Astrocyte of the cerebellum (primary cell): ENCODE measurements at regions not wholly inside any gene's neighbourhood (a gene's known extent, or its start where the extent isn't known, plus 50 kb on each side); places are given as distances from the start of the nearest gene placed in this dataset.

Experiments
- DNase-seq: peaks from one replicate; pipeline ENCODE4 v3.0.0-alpha.2; 2011; ENCODE audit warnings: low read depth
- H3K4me3 ChIP-seq: 2 replicates; pipeline ENCODE4 v1.5.1; 2011; ENCODE audit warnings: mild to moderate bottlenecking, low read depth, low read length, moderate library complexity
- CTCF ChIP-seq: IDR thresholded peaks from 2 replicates; pipeline ENCODE4 v1.5.1; 2012; ENCODE audit warnings: low read length, low read depth, moderate library complexity, mild to moderate bottlenecking; ENCODE audit errors: missing control alignments
- in situ Hi-C: cut with HindIII; loops from 2 replicates; pipeline ENCODE4 v1.10.0; 2017; ENCODE audit warnings: low sequenced_read_pairs

- TF ChIP-seq CTCF = no peak
- in situ Hi-C loops = no loop called here
- no peak overlapping the region for H3K4me3 ChIP-seq
- no peak for DNase-seq
Observed at GRCh38 chr14:80005561-80005960, 205.7 kb downstream of the DIO2 start.

- in situ Hi-C loops = no loop called here
- no peak for TF ChIP-seq CTCF
- no peak for DNase-seq
- H3K4me3 ChIP-seq = no peak overlapping the region
Observed at GRCh38 chr14:80004871-80005270, 206.4 kb downstream of the DIO2 start.

GRCh38 chr14:80003138-80003537 is 208.2 kb downstream of the DIO2 start:
- H3K4me3 ChIP-seq = no peak overlapping the region
- DNase-seq = no peak
- in situ Hi-C loops = no loop called here
- no peak for TF ChIP-seq CTCF

GRCh38 chr14:79997509-79998208 is 213.6 kb downstream of the DIO2 start:
- no peak for DNase-seq
- TF ChIP-seq CTCF = no peak
- H3K4me3 ChIP-seq = no peak overlapping the region
- in situ Hi-C loops = no loop called here

GRCh38 chr14:79992407-79993198 is 218.7 kb downstream of the DIO2 start:
- in situ Hi-C loops = no loop called here
- TF ChIP-seq CTCF = no peak
- H3K4me3 ChIP-seq = no peak overlapping the region
- DNase-seq = no peak

- no peak for TF ChIP-seq CTCF
- in situ Hi-C loops = no loop called here
Observed at GRCh38 chr14:79991866-79992265, 219.4 kb downstream of the DIO2 start.

More at GRCh38 chr14:79991866-79992265, 219.4 kb downstream of the DIO2 start:
- no peak overlapping the region for H3K4me3 ChIP-seq
- DNase-seq = no peak
